Lower leg skin (tissue), 4 donors: ENCODE measurements at regions not wholly inside any gene's neighbourhood (a gene's known extent, or its start where the extent isn't known, plus 50 kb on each side); places are given as distances from the start of the nearest gene placed in this dataset.

Source experiments
- DNase-seq, 2 donors: peaks; one replicate each; pipeline ENCODE4 v3.0.0-alpha.2; 2019; ENCODE audit warnings: low spot score in 2 of 2
- H3K4me3 ChIP-seq: fragments of 200-600 bp; sonication (generic); 2 replicates; pipeline ENCODE4 v1.5.1; 2017; ENCODE audit warnings: mild to moderate bottlenecking, low read depth; ENCODE audit not compliant: poor library complexity, severe bottlenecking
- POLR2A ChIP-seq, 2 donors: fragments of 450-650 bp; IDR thresholded peaks; one replicate each; pipeline ENCODE4 v1.6.1; 2016 to 2017; ENCODE audit warnings: antibody characterized with exemption in 2 of 2, mild to moderate bottlenecking in 1 of 2, moderate library complexity in 1 of 2
- WGBS, 2 donors: methylation state at CpG; one replicate each; pipeline ENCODE4 v1.1.5; 2018; 5-methylcytosine and 5-hydroxymethylcytosine counted together
- intact Hi-C: fragments of 100-400 bp; cut with DNase I; formaldehyde crosslinking; loops from one replicate; pipeline ENCODE4 v1.15.0; 2023; ENCODE audit warnings: low total_unique reads
- TF ChIP-seq, protein P1 (sequence below), 3 donors: fragments of 450-650 bp; IDR thresholded peaks; one replicate each; pipeline ENCODE4 v1.5.1; 2016; ENCODE audit warnings: antibody characterized with exemption in 3 of 3, mild to moderate bottlenecking in 3 of 3, moderate library complexity in 2 of 3

DNA sequence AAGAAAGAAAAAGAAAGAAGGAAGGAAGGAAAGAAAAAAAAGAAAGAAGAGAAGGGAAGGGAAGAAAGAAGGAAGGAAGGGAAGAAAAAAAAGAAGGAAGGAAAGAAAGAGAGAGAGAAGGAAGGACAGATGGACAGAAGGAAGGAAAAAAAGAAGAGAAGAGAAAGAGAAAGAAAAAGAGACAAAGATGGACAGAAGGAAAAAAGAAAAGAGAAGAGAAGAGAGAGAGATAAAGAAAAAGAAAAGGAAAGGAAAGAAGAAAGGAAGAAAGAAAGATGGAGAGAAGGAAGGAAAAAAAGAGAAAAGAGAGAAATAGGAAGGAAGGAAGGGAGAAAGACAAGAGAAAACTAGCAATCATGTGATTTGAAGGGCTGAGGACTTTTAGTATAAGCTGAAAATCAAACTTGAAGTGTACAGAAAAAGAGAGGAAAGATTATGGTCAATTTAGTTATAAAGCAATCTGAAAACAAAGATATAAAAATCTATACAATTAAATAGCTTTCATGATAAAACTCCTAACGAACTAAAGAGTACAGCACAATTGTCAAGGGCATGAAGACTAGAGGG is 115.3 kb downstream of the LTN1 start:
- TF ChIP-seq, protein P1, sequence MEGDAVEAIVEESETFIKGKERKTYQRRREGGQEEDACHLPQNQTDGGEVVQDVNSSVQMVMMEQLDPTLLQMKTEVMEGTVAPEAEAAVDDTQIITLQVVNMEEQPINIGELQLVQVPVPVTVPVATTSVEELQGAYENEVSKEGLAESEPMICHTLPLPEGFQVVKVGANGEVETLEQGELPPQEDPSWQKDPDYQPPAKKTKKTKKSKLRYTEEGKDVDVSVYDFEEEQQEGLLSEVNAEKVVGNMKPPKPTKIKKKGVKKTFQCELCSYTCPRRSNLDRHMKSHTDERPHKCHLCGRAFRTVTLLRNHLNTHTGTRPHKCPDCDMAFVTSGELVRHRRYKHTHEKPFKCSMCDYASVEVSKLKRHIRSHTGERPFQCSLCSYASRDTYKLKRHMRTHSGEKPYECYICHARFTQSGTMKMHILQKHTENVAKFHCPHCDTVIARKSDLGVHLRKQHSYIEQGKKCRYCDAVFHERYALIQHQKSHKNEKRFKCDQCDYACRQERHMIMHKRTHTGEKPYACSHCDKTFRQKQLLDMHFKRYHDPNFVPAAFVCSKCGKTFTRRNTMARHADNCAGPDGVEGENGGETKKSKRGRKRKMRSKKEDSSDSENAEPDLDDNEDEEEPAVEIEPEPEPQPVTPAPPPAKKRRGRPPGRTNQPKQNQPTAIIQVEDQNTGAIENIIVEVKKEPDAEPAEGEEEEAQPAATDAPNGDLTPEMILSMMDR (IDR thresholded peaks at IDR 0.05), result no peak
- TF ChIP-seq POLR2A (IDR thresholded peaks at IDR 0.05), result no peak
- no peak for DNase-seq
- intact Hi-C loops, result no loop called here
- H3K4me3 ChIP-seq, result no peak overlapping the region
- 97 to 100% methylated on average over 1 of the region's 1 CpG for WGBS, 2 donors

DNA sequence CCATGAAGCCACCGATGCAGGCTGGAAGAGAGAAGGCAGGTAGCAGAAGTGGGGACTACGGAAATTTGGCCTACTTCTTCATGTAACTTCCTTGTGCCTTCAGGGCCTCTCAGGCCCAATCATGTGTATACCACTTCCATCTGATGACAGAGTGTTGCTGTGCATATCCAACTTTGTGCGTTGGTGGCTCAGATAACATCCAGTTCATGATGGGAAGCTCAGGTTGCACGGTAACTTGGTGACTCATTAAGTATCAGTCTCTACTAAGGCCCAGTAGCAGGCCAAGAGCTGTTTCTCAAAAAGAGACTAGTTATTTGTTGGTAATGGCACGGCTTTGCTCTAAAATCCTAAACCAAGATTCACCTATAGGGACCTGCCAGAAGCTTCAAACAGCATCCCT is 117.6 kb downstream of the LTN1 start:
- H3K4me3 ChIP-seq, result no peak overlapping the region
- WGBS, 2 donors, result 56 to 61% methylated on average over 5 of the region's 5 CpGs
- intact Hi-C loops, result no loop called here
- TF ChIP-seq, protein P1 (IDR thresholded peaks at IDR 0.05), result no peak
- no peak for TF ChIP-seq POLR2A (IDR thresholded peaks at IDR 0.05)
- no peak for DNase-seq

DNA sequence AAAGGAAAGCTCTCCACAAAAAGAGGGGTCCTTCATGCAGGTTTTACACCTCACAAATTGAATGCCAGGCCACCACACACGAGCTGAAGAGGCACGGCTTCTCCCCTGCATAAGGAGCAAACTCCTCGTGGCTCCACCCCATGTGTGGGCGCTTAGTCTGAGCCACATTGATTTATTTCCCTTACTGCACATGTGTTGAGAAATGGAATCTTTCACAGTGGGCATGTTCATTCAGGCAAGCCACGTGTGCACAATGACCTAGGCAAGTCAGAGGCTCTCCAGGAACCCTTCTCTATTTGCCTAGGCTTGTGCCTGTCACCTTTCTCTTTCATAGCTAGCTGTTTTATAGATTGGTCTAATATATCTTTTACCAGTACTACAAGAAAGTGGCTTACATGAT is 120.5 kb downstream of the LTN1 start:
- intact Hi-C loops, result no loop called here
- TF ChIP-seq, protein P1 (IDR thresholded peaks at IDR 0.05), result no peak
- TF ChIP-seq POLR2A (IDR thresholded peaks at IDR 0.05), result peak in 1 of 2 donors; percentile 2
- DNase-seq, result peak in 1 of 2 donors; percentile 31
- no peak overlapping the region for H3K4me3 ChIP-seq
- whole genome bisulfite sequencing, 2 donors, result 41 to 53% methylated on average over 5 of the region's 5 CpGs

DNA sequence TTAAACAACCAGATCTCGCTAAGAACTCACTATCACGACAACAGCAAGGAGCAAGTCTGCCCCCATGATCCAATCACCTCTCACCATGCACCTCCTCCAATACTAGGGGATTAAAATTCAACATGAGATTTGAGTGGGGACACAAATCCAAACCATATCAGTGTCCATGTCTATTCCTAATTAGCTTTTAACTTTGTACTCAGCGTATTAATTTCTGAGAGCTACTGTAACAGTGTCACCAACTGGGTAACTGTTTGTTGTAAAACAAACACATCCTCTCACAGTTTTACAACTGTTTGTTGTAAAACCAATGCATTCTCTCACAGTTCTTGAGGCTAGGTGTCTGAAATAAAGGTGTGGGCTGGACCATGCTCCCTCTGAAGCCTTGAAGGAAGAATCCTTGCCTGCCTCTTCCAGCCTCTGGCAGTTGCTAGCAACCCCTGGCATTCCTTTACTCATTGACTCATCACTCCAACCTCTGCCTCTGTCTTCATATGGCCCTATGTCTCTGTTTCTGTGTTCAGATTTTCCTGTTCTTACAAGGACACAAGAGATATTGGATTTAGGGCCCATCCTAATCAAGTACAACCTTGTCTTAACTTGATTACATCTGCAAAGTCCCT is 121.2 kb downstream of the LTN1 start:
- TF ChIP-seq, protein P1 (IDR thresholded peaks at IDR 0.05), result no peak
- WGBS, 2 donors, result 90 to 94% methylated on average over 3 of the region's 3 CpGs
- H3K4me3 ChIP-seq, result no peak overlapping the region
- DNase-seq, result no peak
- intact Hi-C loops, result no loop called here

DNA sequence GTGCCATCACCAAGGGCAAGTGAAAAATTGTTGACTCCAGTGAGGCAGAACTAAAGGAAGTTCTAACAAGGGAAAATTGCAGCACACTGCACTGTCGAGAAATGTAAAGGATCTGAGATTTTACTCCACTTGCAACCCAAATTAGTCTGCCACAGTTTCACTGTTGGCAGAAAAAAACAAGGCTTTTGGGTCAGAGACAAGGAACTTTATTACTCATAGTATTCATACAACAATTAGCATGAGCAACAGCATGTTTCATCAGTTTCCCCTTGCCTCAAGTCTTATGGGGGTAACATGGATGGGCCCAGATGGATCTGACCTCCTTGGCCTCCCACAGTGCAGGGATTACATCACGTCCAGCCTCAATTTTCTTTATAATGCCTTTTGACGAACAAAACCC is 125.3 kb downstream of the LTN1 start:
- 93 to 95% methylated on average over 3 of the region's 3 CpGs for WGBS, 2 donors
- no peak for TF ChIP-seq POLR2A (IDR thresholded peaks at IDR 0.05)
- TF ChIP-seq, protein P1 (IDR thresholded peaks at IDR 0.05), result no peak
- H3K4me3 ChIP-seq, result no peak overlapping the region
- intact Hi-C loops, result no loop called here
- no peak for DNase-seq
